NCI-H526 (cell line): ENCODE measurements at regions not wholly inside any gene's neighbourhood (a gene's known extent, or its start where the extent isn't known, plus 50 kb on each side); places are given as distances from the start of the nearest gene placed in this dataset.
A peak's percentile ranks its signal among the peaks of the same experiment; 100 is the strongest.

Experiments
- DNase-seq, 2 experiments: peaks; one replicate each; lab custom pipeline; 2025; lab: John Stamatoyannopoulos, UW

GRCh38 chr5:6868575-6869215 lies 155.5 kb downstream of the TENT4A start:
- DNase-seq = no peak

- no peak for DNase-seq
Observed at GRCh38 chr5:6869677-6870076, 156.4 kb downstream of the TENT4A start.

DNA sequence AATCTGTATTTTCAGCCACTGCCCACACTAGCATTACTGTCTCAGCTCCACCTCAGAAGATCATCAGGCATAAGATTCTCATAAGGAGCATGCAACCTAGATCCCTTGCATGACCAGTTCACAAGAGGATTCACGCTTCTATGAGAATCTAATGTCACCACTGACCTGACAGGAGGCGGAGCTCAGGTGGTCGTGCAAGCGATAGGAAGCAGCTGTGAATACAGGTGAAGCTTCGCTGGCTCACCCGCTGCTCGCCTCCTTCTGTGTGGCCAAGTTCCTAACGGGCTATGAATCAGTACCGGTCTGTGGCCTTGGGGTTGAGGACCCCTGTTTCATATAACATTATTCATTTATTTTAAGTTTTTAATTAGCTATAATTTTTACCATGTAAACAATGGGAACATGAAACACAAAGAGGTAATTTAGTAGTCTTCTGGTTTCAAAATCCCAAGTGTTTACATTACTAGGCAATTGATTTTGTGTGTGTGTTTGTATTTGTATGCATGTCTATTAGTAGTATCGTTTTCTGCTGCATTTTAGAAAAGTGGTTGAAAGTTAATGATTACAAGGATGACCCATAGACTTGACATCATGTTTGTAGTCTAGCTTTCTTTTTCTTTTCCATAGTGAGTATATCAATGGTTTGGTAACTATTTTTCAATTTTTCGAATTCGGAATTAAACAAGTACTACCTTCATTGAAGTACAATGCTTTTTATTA lies 159.4 kb downstream of the TENT4A start:
- DNase-seq = no peak

DNA sequence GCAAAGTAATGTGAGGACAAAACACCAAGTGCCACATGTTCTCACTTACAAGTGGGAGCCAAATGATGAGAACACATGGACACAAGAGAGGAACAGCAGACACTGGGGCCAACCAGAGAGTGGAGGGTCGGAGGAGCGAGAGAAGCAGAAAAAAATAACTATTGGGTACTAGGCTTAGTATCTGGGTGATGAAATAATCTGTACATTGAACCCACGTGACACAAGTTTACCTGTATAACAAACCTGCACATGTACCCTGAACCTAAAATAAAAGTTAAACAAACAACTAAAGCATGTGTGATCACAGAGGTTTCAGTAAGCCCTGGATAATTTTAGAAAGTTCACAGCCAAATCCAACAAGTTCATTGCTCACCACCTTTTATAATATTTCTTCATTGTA lies 160.1 kb downstream of the TENT4A start:
- DNase-seq = no peak

GRCh38 chr5:6875376-6875775 lies 162.1 kb downstream of the TENT4A start:
- DNase-seq = peak in 1 of 2 experiments; percentile 27

DNA sequence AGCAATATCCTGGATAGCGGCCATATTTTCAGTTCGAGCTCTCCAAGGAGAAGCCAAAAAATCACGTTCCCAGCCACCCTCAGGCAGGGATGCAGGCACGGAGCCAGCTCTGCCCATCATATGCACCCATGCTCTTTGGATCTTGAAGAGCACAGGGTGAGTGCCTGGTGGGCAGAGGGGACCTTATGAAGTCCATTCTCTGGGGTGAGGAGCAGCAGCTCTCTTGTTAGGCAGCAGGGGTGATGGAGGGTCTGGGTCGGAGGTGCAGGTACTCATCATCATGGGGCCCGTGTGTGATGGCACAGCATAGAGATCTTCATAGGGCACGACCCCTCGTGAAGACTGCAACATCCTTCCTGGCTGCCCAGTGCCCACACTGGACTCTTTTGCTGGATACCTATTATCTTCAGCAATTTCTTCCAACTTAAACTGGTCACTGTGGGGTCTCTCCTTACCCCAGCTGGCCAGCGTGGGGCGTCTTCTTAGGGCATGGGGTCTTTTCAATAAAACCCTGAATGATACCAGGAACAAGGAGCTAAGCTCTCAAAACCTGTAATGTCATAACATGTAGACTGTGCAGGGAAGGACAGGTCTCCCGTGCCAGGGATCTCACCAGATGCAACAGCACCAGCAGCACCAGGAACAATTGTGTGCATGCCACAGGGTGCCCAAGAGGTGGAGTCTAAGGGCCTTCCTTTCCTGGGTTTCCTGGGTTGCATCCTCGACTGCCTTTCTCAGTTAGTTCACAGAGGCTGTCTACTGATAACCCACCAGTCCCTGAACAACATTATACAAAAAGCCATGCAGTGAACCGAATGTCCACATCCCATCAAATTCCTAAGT lies 165.0 kb downstream of the TENT4A start:
- no peak for DNase-seq

- no peak for DNase-seq
Observed at GRCh38 chr5:6885581-6885980, 172.3 kb downstream of the TENT4A start.

DNA sequence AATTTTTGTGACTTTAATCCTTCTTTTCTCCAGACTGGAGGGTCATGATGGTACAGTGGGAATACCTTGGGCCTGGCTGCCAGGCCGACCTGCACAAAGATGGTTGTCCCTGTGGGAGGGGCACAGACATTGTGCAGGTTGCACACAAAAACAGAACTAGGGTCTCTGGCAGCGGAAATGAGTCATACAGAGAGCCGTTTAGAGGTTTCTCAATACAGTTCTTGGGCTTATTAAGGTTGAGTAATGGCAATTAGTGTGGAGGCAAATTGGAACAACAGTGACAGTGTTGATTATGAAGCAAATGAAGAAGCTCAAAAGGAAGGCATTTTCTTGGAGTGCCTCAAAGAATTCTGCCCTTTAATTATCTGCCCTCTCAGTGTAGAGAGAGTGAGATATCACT lies 173.6 kb downstream of the TENT4A start:
- no peak for DNase-seq

DNA sequence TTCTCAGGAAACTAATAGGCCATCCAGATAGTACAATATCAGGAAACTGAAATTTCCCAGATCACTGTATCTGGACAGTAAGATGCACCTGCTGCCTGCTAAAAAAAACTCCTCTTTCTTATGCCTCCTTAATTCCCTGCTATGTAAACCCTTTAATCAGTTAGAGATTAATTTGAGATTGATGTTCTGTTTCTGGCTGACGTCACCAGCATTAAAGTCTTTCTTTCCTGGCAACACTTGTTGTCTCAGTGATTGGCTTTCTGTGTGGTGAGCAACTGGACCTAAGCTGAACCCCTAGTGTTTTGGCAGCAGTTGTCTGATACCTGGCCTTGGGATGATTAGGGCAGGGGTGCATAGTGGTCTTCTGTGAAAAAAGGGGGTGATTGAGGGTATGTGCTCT lies 175.8 kb downstream of the TENT4A start:
- DNase-seq = no peak

DNA sequence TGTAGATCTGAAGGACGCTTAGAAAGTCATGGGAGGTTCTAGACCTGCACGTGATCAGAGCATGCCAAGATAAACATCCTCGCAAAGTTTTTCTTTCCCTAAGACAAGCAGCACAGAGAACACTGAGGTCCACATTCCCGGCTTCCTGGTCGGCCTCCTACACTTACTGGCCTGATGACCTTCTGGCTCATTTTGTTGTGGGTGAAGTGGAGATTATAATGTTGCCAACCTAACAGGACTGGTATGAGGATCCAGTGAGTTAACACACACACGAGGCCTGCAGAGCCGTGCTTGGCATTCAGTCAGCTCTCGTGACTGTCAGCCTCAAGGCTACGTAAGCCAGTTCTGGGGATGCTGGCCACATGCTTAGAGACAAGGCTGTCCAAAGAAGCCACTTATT lies 186.0 kb downstream of the TENT4A start:
- DNase-seq = no peak

GRCh38 chr5:6900247-6901227 lies 187.3 kb downstream of the TENT4A start:
- DNase-seq = peak in 1 of 2 experiments; percentile 33

- DNase-seq = no peak
Observed at GRCh38 chr5:6902094-6902493, 188.9 kb downstream of the TENT4A start.

GRCh38 chr5:6902597-6902996 lies 189.4 kb downstream of the TENT4A start:
- DNase-seq = no peak

- no peak for DNase-seq
Observed at GRCh38 chr5:6903934-6904333, 190.7 kb downstream of the TENT4A start.

GRCh38 chr5:6904860-6905259 lies 191.6 kb downstream of the TENT4A start:
- DNase-seq = peak; percentile 36 to 62

DNA sequence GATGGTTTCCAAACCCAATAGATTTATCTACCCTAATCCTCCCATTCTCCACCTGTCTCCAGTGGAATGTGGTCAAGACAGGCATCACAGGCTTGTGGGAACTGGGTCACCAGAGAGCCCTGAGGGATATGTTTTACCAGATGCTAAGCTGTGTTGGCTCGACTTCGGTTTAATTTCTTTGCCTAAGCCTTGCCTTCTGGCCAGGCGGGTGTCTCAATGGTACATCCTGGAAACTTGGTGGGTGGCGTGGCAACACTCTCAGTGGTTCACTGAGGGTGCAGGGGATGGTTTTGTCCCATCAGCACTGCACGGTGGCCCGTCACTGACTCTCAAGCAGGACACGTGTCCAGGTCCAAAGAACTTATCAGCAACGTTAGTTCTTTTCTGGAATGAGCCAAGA lies 192.2 kb downstream of the TENT4A start:
- DNase-seq = no peak

- no peak for DNase-seq
Observed at GRCh38 chr5:6905883-6906282, 192.7 kb downstream of the TENT4A start.

DNA sequence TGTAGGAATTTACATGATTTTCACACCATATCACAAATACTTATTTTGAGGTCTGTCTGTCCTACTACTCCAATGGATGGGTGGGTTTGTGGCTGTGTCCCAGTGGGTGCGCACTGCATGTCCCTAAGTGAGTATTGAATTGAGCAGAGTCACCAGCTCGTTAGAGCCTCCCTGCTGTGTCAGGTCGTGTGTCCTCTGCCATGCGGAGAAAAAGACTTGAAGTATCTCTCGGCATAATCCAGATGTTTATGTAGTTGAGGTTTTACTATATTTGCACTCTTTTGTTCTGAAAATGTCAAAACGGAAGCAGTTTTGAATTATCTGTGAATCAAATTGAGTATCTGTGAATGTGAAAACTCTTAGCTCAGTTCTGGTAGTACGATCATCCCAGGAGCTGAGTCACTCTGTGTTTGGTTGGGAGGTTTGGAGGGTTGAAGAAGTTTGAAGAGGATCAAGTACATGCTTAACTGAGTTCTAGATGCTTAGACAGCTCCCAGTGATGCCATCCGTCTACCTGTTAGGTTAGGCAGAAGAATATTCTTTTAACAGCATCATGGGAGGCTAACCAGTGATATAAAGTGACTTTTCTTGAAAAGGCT lies 194.2 kb downstream of the TENT4A start:
- no peak for DNase-seq

- no peak for DNase-seq
Observed at GRCh38 chr5:6909901-6910300, 196.7 kb downstream of the TENT4A start.

DNA sequence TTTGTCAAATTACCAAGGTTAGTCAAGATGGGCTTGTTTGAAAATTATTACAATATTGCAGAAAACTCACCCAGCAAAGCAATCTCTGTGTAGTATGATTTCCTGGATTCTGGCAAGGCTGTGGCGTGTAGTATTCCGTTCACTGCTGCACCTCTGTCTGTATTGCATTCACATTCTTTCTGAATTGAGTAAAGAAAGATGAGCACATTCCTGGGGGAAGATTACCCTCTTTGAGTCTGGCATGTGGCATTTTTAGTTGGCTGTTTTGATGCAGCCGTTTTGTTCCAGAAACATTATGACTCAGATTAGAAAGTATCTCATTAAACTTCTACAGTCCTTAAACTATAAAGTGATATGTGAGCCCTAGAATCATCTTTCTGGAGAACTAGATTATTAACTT lies 197.7 kb downstream of the TENT4A start:
- no peak for DNase-seq

DNA sequence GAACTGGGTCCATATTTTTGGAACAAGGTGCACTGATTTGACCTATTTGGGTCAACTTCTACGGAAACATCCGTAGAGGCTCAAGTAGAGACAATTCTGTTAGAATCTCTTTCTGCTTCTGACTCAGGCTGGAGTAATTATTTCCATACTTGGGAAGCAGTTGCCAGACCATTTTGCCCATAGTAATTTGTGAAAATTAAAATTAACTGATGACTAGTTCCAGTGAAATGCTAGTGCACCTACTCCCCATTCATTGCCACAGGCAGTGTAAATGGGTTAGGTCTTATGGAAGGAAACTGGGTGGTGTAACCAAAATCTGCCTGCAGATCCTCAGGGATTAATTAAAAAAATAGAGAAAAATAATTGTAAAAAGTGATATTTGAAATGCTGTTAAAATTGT lies 201.1 kb downstream of the TENT4A start:
- DNase-seq = no peak
